Fibroblast of mammary gland (primary cell): ENCODE measurements at regions not wholly inside any gene's neighbourhood (a gene's known extent, or its start where the extent isn't known, plus 50 kb on each side); places are given as distances from the start of the nearest gene placed in this dataset.

Source experiments
- DNase-seq: peaks from one replicate; pipeline ENCODE4 v3.0.0-alpha.2; 2010; ENCODE audit warnings: low read depth
- H3K4me3 ChIP-seq: 2 replicates; pipeline ENCODE4 v1.5.1; 2011; ENCODE audit warnings: low read depth, mild to moderate bottlenecking, low read length, moderate library complexity; ENCODE audit not compliant: control insufficient read depth
- TF ChIP-seq, protein P1 (sequence below): conservative IDR thresholded peaks from 2 replicates; pipeline ENCODE4 v1.5.1; 2011; ENCODE audit warnings: low read depth, low read length, inconsistent platforms; ENCODE audit not compliant: control insufficient read depth, insufficient read depth

DNA sequence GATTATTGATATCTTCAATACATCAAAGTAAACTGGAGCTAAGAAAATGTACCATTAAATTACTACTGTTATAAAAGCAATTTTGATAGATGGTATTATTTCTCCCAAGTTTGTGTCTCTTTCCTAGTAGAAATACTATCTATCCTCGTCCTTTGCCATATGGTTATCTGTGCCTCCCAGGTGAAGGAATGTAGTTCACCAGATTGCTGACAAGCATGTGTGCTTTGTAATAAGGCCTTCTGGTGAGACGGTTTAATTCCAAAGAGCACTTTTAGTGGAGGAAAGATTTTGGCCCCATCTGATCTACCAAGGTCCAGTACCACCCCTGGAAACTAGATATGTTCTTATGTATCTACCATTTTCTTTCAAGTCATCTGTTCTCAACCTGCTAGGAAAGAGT, 243.6 kb downstream of the DLEU7 start:
- TF ChIP-seq, protein P1, sequence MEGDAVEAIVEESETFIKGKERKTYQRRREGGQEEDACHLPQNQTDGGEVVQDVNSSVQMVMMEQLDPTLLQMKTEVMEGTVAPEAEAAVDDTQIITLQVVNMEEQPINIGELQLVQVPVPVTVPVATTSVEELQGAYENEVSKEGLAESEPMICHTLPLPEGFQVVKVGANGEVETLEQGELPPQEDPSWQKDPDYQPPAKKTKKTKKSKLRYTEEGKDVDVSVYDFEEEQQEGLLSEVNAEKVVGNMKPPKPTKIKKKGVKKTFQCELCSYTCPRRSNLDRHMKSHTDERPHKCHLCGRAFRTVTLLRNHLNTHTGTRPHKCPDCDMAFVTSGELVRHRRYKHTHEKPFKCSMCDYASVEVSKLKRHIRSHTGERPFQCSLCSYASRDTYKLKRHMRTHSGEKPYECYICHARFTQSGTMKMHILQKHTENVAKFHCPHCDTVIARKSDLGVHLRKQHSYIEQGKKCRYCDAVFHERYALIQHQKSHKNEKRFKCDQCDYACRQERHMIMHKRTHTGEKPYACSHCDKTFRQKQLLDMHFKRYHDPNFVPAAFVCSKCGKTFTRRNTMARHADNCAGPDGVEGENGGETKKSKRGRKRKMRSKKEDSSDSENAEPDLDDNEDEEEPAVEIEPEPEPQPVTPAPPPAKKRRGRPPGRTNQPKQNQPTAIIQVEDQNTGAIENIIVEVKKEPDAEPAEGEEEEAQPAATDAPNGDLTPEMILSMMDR, result no peak
- H3K4me3 ChIP-seq, result no peak overlapping the region
- no peak for DNase-seq

DNA sequence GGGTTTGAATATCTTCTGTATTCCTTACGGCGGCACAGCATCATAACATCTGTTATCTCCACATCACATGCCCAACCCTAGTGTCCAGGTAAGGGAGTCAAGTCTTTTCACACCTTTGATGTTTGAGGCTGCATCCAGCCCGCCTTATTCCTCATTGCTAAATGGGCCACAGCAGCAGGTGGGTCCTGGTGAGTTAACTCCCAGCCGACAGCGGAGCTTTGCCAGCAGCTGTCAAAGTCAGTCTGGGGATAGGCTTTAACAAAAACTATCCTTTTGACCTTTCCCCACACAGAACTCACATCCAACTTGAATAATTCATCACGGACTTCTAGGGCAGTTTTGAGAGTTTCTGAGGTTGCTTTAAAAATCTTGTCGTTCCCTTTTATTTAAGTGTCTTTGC, 235.1 kb downstream of the DLEU7 start:
- DNase-seq, result no peak
- TF ChIP-seq, protein P1, result no peak
- no peak overlapping the region for H3K4me3 ChIP-seq

DNA sequence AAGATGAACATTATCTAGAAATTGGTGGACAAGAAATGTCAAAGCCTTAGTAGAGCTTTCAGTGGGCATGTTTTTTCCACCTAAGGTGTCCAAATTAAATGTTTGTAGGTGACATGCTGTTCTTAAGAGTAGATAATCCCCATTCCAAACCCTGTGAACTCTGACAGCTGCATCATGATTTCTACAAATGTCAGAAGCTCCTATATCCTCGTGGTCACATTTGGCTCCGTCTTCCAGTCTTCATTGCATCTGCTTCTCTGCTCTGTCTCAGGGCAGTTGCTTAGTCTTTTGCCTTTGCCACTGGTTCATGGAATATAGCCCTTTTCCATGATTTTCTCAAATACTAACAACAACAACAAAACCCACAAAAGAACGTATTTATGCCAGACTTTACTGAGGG, 234.5 kb downstream of the DLEU7 start:
- TF ChIP-seq, protein P1, result no peak
- no peak overlapping the region for H3K4me3 ChIP-seq
- no peak for DNase-seq

DNA sequence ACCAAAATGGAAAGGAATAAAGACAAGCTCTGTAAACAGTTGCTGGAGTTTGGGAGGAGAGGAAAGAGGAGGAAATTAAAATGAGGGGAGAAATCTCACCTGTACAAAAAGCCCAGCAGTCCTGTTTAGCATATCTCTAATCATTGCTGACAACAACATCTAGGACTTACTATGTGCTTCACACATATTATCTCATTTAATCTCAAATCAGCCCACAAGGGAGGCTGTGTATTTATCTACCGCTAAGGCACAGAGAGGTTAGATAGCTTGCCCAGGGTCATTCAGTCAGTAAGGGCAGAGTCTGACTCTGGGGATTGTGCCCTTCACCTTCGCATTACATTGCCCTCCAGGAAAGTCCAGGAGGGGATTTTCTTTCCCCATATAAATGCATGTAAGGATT, 233.3 kb downstream of the DLEU7 start:
- H3K4me3 ChIP-seq, result no peak overlapping the region
- DNase-seq, result no peak
- TF ChIP-seq, protein P1, result no peak

DNA sequence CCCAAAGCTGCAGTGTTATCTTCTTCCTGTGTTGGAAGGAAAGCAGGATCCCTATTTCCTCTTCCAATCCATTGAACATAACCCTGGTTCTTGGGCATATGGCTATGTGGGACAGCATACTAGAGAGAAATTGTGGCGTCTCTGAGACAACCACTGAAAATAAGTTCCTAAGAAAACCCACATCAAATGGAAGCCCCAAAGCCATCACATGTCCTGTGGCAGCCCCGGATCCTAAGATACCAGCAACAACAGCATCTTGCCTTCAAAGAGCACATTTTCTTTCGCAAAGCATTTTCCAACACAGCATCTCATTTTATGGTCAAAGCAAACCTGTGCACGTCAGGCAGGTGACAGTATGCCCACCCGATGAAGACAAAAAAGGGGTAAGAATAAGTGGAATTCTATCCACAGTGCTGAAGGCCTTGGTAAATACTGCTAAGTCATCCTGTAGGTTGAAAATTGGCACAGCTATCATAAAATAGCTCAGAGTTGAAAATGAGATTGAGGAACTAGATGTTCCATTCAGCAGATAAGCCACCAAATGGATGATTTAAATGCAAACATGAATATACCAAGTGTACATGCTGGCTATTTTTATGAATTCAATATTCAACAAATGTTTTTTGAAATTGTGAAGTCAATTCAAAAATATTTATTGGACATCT, 232.2 kb downstream of the DLEU7 start:
- no peak overlapping the region for H3K4me3 ChIP-seq
- no peak for DNase-seq
- TF ChIP-seq, protein P1, result no peak

DNA sequence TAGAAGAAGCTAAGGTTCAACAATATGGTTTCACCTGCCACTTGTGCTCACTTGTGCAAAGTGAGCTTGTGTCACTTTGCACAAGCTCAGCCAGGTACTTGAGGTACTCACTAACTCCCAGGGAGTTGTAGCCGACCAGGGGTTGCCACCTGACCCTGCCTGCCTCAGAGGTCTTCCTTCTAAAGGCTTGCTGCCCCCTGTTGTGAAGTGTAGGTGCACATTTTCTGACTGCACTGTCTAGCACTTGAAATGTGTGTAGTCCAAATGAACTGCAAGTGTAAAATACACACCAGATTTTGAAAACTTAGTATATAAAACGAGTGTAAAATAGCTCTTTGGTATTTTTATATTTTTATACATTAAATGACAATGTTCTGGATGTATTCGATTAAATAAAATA, 230.8 kb downstream of the DLEU7 start:
- H3K4me3 ChIP-seq, result no peak overlapping the region
- TF ChIP-seq, protein P1, result no peak
- DNase-seq, result no peak
